SK-N-SH (cell line): ENCODE measurements at regions not wholly inside any gene's neighbourhood (a gene's known extent, or its start where the extent isn't known, plus 50 kb on each side); places are given as distances from the start of the nearest gene placed in this dataset.

Experiments used
- CTCF ChIA-PET: fragments of 300-600, 350-600 bp; formaldehyde crosslinking; extraction: SDS; loops from one replicate; lab custom pipeline; 2021; lab: Yijun Ruan, JAX
- POLR2A ChIA-PET: fragments of 350-600 bp; sonication (Branson Sonifier 250); formaldehyde crosslinking; extraction: SDS; loops from one replicate; lab custom pipeline; 2020; ENCODE audit warnings: antibody characterized with exemption, inconsistent platforms; lab: Yijun Ruan, JAX
- DNase-seq: peaks from one replicate; pipeline ENCODE4 v3.0.0; 2012
- H2AFZ ChIP-seq: fragments of 200-600 bp; sonication (generic); 2 replicates; pipeline ENCODE4 v1.8.1; 2016; ENCODE audit warnings: antibody characterized with exemption, mild to moderate bottlenecking, low read depth
- H3F3A ChIP-seq: fragments of 200-600 bp; sonication (generic); replicated peaks from 2 replicates; pipeline ENCODE3; 2016; ENCODE audit warnings: antibody characterized with exemption, mild to moderate bottlenecking; ENCODE audit not compliant: insufficient read depth
- H3K27ac ChIP-seq, 2 experiments: fragments of 200-500 bp in 1 of 2; fragments of 200-600 bp in 1 of 2; sonication (Bioruptor generic) in 1 of 2; sonication (generic), shearing (Covaris generic) in 1 of 2; 2 replicates each; pipeline versions ENCODE4 v1.5.1 to v1.6.1; 2014 to 2016; ENCODE audit warnings: low read depth in 2 of 2, inconsistent platforms in 1 of 2, low read length in 1 of 2, mild to moderate bottlenecking in 1 of 2, mixed read lengths in 1 of 2
- H3K27me3 ChIP-seq: fragments of 200-600 bp; sonication (generic), shearing (Covaris generic); 2 replicates; pipeline ENCODE4 v1.6.1; 2016; ENCODE audit warnings: mixed run types; ENCODE audit not compliant: insufficient read depth
- H3K36me3 ChIP-seq, 2 experiments: fragments of 200-500 bp in 1 of 2; fragments of 200-600 bp in 1 of 2; sonication (Bioruptor generic) in 1 of 2; sonication (generic) in 1 of 2; replicated peaks in 1 of 2; 2 replicates each; pipeline versions ENCODE3 to v1.5.1; 2014 to 2016; ENCODE audit warnings: low read length in 1 of 2, mild to moderate bottlenecking in 1 of 2; ENCODE audit not compliant: insufficient read depth in 2 of 2, control insufficient read depth in 1 of 2
- H3K4me1 ChIP-seq, 2 experiments: fragments of 200-500 bp in 1 of 2; fragments of 200-600 bp in 1 of 2; sonication (Bioruptor generic) in 1 of 2; sonication (generic), shearing (Covaris generic) in 1 of 2; 2 replicates each; pipeline versions ENCODE4 v1.5.1 to v1.6.1; 2014 to 2016; ENCODE audit warnings: low read depth in 1 of 2, low read length in 1 of 2, mixed run types in 1 of 2; ENCODE audit not compliant: insufficient read depth in 2 of 2, control insufficient read depth in 1 of 2
- H3K4me2 ChIP-seq: fragments of 200-600 bp; sonication (generic), shearing (Covaris generic); 2 replicates; pipeline ENCODE4 v1.6.1; 2017; ENCODE audit warnings: mixed run types
- H3K4me3 ChIP-seq, 2 experiments: fragments of 200-500 bp in 1 of 2; fragments of 200-600 bp in 1 of 2; sonication (Bioruptor generic) in 1 of 2; sonication (generic), shearing (Covaris generic) in 1 of 2; 2 replicates each; pipeline versions ENCODE4 v1.5.1 to v1.8.1; 2014 to 2016; ENCODE audit warnings: low read depth in 2 of 2, inconsistent platforms in 1 of 2, low read length in 1 of 2, mild to moderate bottlenecking in 1 of 2, mixed read lengths in 1 of 2, moderate library complexity in 1 of 2
- H3K79me2 ChIP-seq: fragments of 200-600 bp; sonication (generic); 2 replicates; pipeline ENCODE4 v1.8.1; 2017; ENCODE audit warnings: mild to moderate bottlenecking; ENCODE audit not compliant: insufficient read depth
- H3K9ac ChIP-seq: fragments of 200-600 bp; sonication (generic); 2 replicates; pipeline ENCODE4 v1.6.1; 2017; ENCODE audit warnings: mixed run types
- H3K9me2 ChIP-seq: fragments of 200-600 bp; sonication (generic); 2 replicates; pipeline ENCODE4 v1.6.1; 2017; ENCODE audit warnings: mixed run types
- H3K9me3 ChIP-seq: fragments of 200-600 bp; sonication (generic); 2 replicates; pipeline ENCODE4 v1.6.1; 2017; ENCODE audit warnings: mixed run types, mild to moderate bottlenecking, moderate library complexity
- H4K20me1 ChIP-seq: fragments of 200-600 bp; sonication (generic); 2 replicates; pipeline ENCODE4 v1.6.1; 2017; ENCODE audit warnings: mild to moderate bottlenecking, mixed run types; ENCODE audit not compliant: insufficient read depth
- CHD2 ChIP-seq: fragments of 150-350 bp; IDR thresholded peaks from 2 replicates; pipeline ENCODE4 v1.6.1; 2018; ENCODE audit warnings: low read length; ENCODE audit not compliant: partially characterized antibody
- ELF1 ChIP-seq: IDR thresholded peaks from 2 replicates; pipeline ENCODE4 v1.4.0; 2012
- EZH2phosphoT487 ChIP-seq: fragments of 200-600 bp; sonication (generic); IDR thresholded peaks from 2 replicates; pipeline ENCODE4 v1.6.1; 2017; ENCODE audit warnings: low read depth, mixed run types, mild to moderate bottlenecking, antibody characterized with exemption, moderate library complexity, borderline replicate concordance
- FOXJ3 ChIP-seq: sonication (generic); formaldehyde crosslinking; IDR thresholded peaks from 2 replicates; pipeline ENCODE4 v1.5.1; 2020; ENCODE audit warnings: mild to moderate bottlenecking, missing genetic modification reagents
- GABPA ChIP-seq: IDR thresholded peaks from 2 replicates; pipeline ENCODE4 v1.4.0; 2012; ENCODE audit warnings: low read depth, mild to moderate bottlenecking
- GATA2 ChIP-seq: sonication (generic); formaldehyde crosslinking; IDR thresholded peaks from 2 replicates; pipeline ENCODE4 v1.5.0; 2020; ENCODE audit warnings: mild to moderate bottlenecking, missing genetic modification reagents
- IRF3 ChIP-seq: fragments of 150-350 bp; IDR thresholded peaks from 2 replicates; pipeline ENCODE4 v1.6.1; 2016; ENCODE audit warnings: mild to moderate bottlenecking, low read depth, low read length
- JUND ChIP-seq: IDR thresholded peaks from 2 replicates; pipeline ENCODE4 v1.4.0; 2012
- MXI1 ChIP-seq: IDR thresholded peaks from 2 replicates; pipeline ENCODE4 v1.6.1; 2012; ENCODE audit warnings: mild to moderate bottlenecking, low read depth, low read length, improper control_type of control experiment
- RAD21 ChIP-seq: IDR thresholded peaks from 2 replicates; pipeline ENCODE4 v1.6.1; 2012; ENCODE audit warnings: mild to moderate bottlenecking, low read length
- RCOR1 ChIP-seq: fragments of 150-350 bp; IDR thresholded peaks from 2 replicates; pipeline ENCODE4 v1.6.1; 2017; ENCODE audit warnings: antibody characterized with exemption, low read length
- RXRA ChIP-seq: IDR thresholded peaks from 2 replicates; pipeline ENCODE4 v1.4.0; 2012; ENCODE audit warnings: low read depth, mild to moderate bottlenecking, borderline replicate concordance
- SIN3A ChIP-seq: IDR thresholded peaks from 2 replicates; pipeline ENCODE4 v1.6.1; 2012; ENCODE audit warnings: low read depth, mild to moderate bottlenecking, low read length, moderate library complexity, borderline replicate concordance
- SMC3 ChIP-seq: IDR thresholded peaks from 2 replicates; pipeline ENCODE4 v1.6.1; 2012; ENCODE audit warnings: low read depth, low read length, improper control_type of control experiment
- YY1 ChIP-seq: IDR thresholded peaks from 2 replicates; pipeline ENCODE4 v1.4.0; 2012; ENCODE audit warnings: low read depth, mild to moderate bottlenecking
- WGBS: methylation state at CpG from one replicate; pipeline ENCODE4 v1.1.6; 2017; ENCODE audit warnings: low lambda C conversion rate; 5-methylcytosine and 5-hydroxymethylcytosine counted together
- TF ChIP-seq, protein P1 (sequence below): IDR thresholded peaks from 2 replicates; pipeline ENCODE4 v1.4.0; 2012; ENCODE audit warnings: low read depth
- TF ChIP-seq, protein P2 (sequence below): fragments of 150-350 bp; IDR thresholded peaks from 2 replicates; pipeline ENCODE4 v1.6.1; 2017; ENCODE audit warnings: antibody characterized with exemption, low read length, low read depth, borderline replicate concordance

GRCh38 chr15:24748812-24749439 is 73.4 kb downstream of the NPAP1 start:
- no peaks in the 10 kb centered on the region for H3F3A ChIP-seq
- H3K9ac ChIP-seq: no peak overlapping the region
- no peak overlapping the region for H3K27ac ChIP-seq
- no peaks in the 10 kb centered on the region for H3K79me2 ChIP-seq
- H3K4me1 ChIP-seq: no peaks in the 10 kb centered on the region
- no peaks in the 10 kb centered on the region for H4K20me1 ChIP-seq
- CTCF ChIA-PET: interaction anchor here (0.6 kb wide), 1 partner anchor 13 kb away, joined by 4 read pairs; no protein-coding TSS in a partner anchor
- no peak overlapping the region for H2AFZ ChIP-seq
- H3K9me3 ChIP-seq: no peaks in the 10 kb centered on the region
- TF ChIP-seq, protein P1, sequence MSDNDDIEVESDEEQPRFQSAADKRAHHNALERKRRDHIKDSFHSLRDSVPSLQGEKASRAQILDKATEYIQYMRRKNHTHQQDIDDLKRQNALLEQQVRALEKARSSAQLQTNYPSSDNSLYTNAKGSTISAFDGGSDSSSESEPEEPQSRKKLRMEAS: no peak
- TF ChIP-seq CHD2: no peak
- no peak for TF ChIP-seq IRF3
- no peak for TF ChIP-seq RCOR1
- TF ChIP-seq RXRA: no peak
- TF ChIP-seq GATA2: no peak
- no peak for TF ChIP-seq FOXJ3
- TF ChIP-seq MXI1: no peak
- TF ChIP-seq, all 33 proteins: peak for 0
- Histone ChIP-seq H3K9me2 (no peaks in the 10 kb centered on the region), H3K36me3 (no peaks in the 10 kb centered on the region), H3K27me3 (no peaks in the 10 kb centered on the region), H3K4me2 (no peak overlapping the region), H3K4me3 (no peak overlapping the region)
- 62% methylated on average over 3 of the region's 4 CpGs for WGBS
- no peak for DNase-seq
- POLR2A ChIA-PET: no interaction called here

- no peaks in the 10 kb centered on the region for H3F3A ChIP-seq
- no peaks in the 10 kb centered on the region for H3K9me2 ChIP-seq
- POLR2A ChIA-PET: no interaction called here
- no peak overlapping the region for H3K4me3 ChIP-seq
- no peak for DNase-seq
- CTCF ChIA-PET: interaction anchor here (1.3 kb wide), 1 partner anchor 10 kb away, joined by 4 read pairs; no protein-coding TSS in a partner anchor
- H3K9me3 ChIP-seq: no peaks in the 10 kb centered on the region
- H3K4me2 ChIP-seq: no peak overlapping the region
- no peak overlapping the region for H3K27ac ChIP-seq
- H3K9ac ChIP-seq: no peak overlapping the region
- H2AFZ ChIP-seq: no peak overlapping the region
- 6% methylated on average over 3 of the region's 3 CpGs for WGBS
- no peaks in the 10 kb centered on the region for H4K20me1 ChIP-seq
- no peaks in the 10 kb centered on the region for H3K36me3 ChIP-seq
- H3K27me3 ChIP-seq: no peaks in the 10 kb centered on the region
- TF ChIP-seq SIN3A (no peak), JUND (no peak), RAD21 (no peak), ELF1 (no peak), YY1 (no peak), GABPA (no peak), EZH2phosphoT487 (no peak), SMC3 (no peak)
- TF ChIP-seq, protein P2, sequence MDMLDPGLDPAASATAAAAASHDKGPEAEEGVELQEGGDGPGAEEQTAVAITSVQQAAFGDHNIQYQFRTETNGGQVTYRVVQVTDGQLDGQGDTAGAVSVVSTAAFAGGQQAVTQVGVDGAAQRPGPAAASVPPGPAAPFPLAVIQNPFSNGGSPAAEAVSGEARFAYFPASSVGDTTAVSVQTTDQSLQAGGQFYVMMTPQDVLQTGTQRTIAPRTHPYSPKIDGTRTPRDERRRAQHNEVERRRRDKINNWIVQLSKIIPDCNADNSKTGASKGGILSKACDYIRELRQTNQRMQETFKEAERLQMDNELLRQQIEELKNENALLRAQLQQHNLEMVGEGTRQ: no peak
- no peaks in the 10 kb centered on the region for H3K4me1 ChIP-seq
- no peaks in the 10 kb centered on the region for H3K79me2 ChIP-seq
Observed at GRCh38 chr15:24752354-24752753, 76.8 kb downstream of the NPAP1 start.
